BLaER1 treated with 17β-estradiol and CSF1 and Interleukin-3, amounts not matched to agents 10 nM and 100 nM (cell line): ENCODE measurements at regions not wholly inside any gene's neighbourhood (a gene's known extent, or its start where the extent isn't known, plus 50 kb on each side); places are given as distances from the start of the nearest gene placed in this dataset.
A peak's percentile ranks its signal among the peaks of the same experiment; 100 is the strongest.

ENCODE experiments used
- H3K27ac ChIP-seq, 11 experiments: shearing (Covaris generic); formaldehyde crosslinking; 2 replicates each; pipeline ENCODE4 v1.8.1; 2022
- H3K27me3 ChIP-seq, 11 experiments: shearing (Covaris generic); formaldehyde crosslinking; 2 replicates each; pipeline ENCODE4 v1.8.1; 2022
- H3K36me3 ChIP-seq, 11 experiments: shearing (Covaris generic); formaldehyde crosslinking; 2 replicates each; pipeline ENCODE4 v1.8.1; 2022
- H3K4me1 ChIP-seq, 10 experiments: shearing (Covaris generic); formaldehyde crosslinking; 2 replicates each; pipeline ENCODE4 v1.8.1; 2022
- H3K4me2 ChIP-seq, 11 experiments: shearing (Covaris generic); formaldehyde crosslinking; 2 replicates each; pipeline ENCODE4 v1.8.1; 2022
- H3K4me3 ChIP-seq, 10 experiments: shearing (Covaris generic); formaldehyde crosslinking; 2 replicates each; pipeline ENCODE4 v1.8.1; 2022
- H3K9ac ChIP-seq, 11 experiments: shearing (Covaris generic); formaldehyde crosslinking; 2 replicates each; pipeline ENCODE4 v1.8.1; 2022
- H3K9me3 ChIP-seq, 11 experiments: shearing (Covaris generic); formaldehyde crosslinking; replicated peaks in 1 of 11; 2 replicates each; pipeline ENCODE4 v1.8.1; 2022
- H4K20me1 ChIP-seq, 11 experiments: shearing (Covaris generic); formaldehyde crosslinking; 2 replicates each; pipeline ENCODE4 v1.8.1; 2022
- Cebpa-rat ChIP-seq, 11 experiments: shearing (Covaris generic); IDR thresholded peaks; 2 replicates each; pipeline ENCODE4 v1.8.1; 2022

DNA sequence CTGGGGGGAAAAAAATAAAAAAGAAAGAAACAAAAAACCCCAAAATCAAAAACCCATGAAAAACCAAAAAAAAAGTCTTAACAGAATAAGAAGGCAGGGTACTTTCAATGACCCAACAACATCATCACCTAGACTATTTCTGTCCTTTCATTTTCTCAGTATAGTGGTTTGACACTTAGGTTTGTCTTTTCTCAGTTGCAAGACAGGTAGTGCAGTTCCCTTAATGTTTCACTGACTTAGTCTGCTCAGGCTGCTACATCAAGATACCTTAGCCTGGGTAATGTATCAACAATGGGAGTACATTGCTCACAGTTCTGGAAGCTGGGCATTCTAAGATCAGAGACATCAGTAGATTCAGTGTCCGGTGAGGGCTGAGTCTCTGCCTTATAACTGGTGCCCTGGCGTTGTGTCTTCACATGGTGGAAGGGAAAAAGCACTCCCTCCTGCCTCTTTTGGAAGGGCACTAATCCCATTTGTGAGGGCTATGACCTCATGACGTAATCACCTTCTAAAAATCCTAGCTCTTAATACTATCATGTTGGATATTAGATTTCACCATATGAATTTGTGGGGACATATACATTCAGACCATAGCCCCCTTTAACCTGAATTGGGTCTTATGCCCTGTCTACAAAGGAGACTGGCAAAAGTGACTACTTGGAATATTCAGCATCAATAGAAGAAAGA, 362.3 kb upstream of the RBFOX1 start:
- Histone ChIP-seq H3K9ac (no peak overlapping the region), H3K27me3 (no peaks in the 10 kb centered on the region), H3K36me3 (no peaks in the 10 kb centered on the region), H4K20me1 (no peaks in the 10 kb centered on the region), H3K4me1 (peaks cover 0 to 19% (median 15%) of the 10 kb centered on the region in 10 experiments; a peak in 15 of 20 replicates), H3K9me3 (no peaks in the 10 kb centered on the region; a peak in 1 of 22 replicates), H3K4me2 (no peak overlapping the region), H3K27ac (no peak overlapping the region), H3K4me3 (no peak overlapping the region)
- TF ChIP-seq Cebpa-rat (IDR thresholded peaks at IDR 0.05), result no peak

- no peaks in the 10 kb centered on the region for H3K36me3 ChIP-seq
- TF ChIP-seq Cebpa-rat (IDR thresholded peaks at IDR 0.05), result no peak
- no peaks in the 10 kb centered on the region for H4K20me1 ChIP-seq
- H3K9me3 ChIP-seq, result no peaks in the 10 kb centered on the region; a peak in 1 of 22 replicates
- H3K27ac ChIP-seq, result no peak overlapping the region
- no peak overlapping the region for H3K4me3 ChIP-seq
- no peak overlapping the region for H3K4me2 ChIP-seq
- H3K9ac ChIP-seq, result no peak overlapping the region
- H3K27me3 ChIP-seq, result no peaks in the 10 kb centered on the region
- peaks cover 0 to 19% (median 15%) of the 10 kb centered on the region in 10 experiments; a peak in 15 of 20 replicates for H3K4me1 ChIP-seq
Observed at GRCh38 chr16:6969594-6969993, 363.1 kb upstream of the RBFOX1 start.

GRCh38 chr16:6967796-6968320, 364.8 kb upstream of the RBFOX1 start:
- H3K27ac ChIP-seq, result no peak overlapping the region
- peak overlapping the region in 9 of 11 experiments; percentile 4 to 77 (median 61); a peak in 16 of 22 replicates for H3K4me2 ChIP-seq
- peaks cover 0 to 19% (median 15%) of the 10 kb centered on the region in 10 experiments; a peak in 15 of 20 replicates for H3K4me1 ChIP-seq
- no peaks in the 10 kb centered on the region; a peak in 1 of 22 replicates for H3K9me3 ChIP-seq
- no peaks in the 10 kb centered on the region for H3K27me3 ChIP-seq
- H3K36me3 ChIP-seq, result no peaks in the 10 kb centered on the region
- H3K9ac ChIP-seq, result no peak overlapping the region; a peak in 1 of 22 replicates
- H4K20me1 ChIP-seq, result no peaks in the 10 kb centered on the region
- no peak for TF ChIP-seq Cebpa-rat (IDR thresholded peaks at IDR 0.05)
- no peak overlapping the region for H3K4me3 ChIP-seq

- Histone ChIP-seq H3K9ac (no peak overlapping the region), H3K27ac (no peak overlapping the region), H3K9me3 (no peaks in the 10 kb centered on the region), H3K4me2 (no peak overlapping the region), H3K4me3 (no peak overlapping the region), H3K27me3 (no peaks in the 10 kb centered on the region), H3K4me1 (peaks cover under 1 to 26% (median 22%) of the 10 kb centered on the region in 10 experiments; a peak in 19 of 20 replicates), H3K36me3 (no peaks in the 10 kb centered on the region), H4K20me1 (no peaks in the 10 kb centered on the region)
- no peak for TF ChIP-seq Cebpa-rat (IDR thresholded peaks at IDR 0.05)
Observed at GRCh38 chr16:6966925-6967324, 365.7 kb upstream of the RBFOX1 start.

- H3K36me3 ChIP-seq, result no peaks in the 10 kb centered on the region
- H3K4me1 ChIP-seq, result peaks cover 10 to 44% (median 38%) of the 10 kb centered on the region in 10 experiments
- no peaks in the 10 kb centered on the region for H3K27me3 ChIP-seq
- no peak for TF ChIP-seq Cebpa-rat (IDR thresholded peaks at IDR 0.05)
- no peaks in the 10 kb centered on the region for H4K20me1 ChIP-seq
- H3K9ac ChIP-seq, result no peak overlapping the region
- H3K4me2 ChIP-seq, result no peak overlapping the region
- no peaks in the 10 kb centered on the region for H3K9me3 ChIP-seq
- no peak overlapping the region for H3K27ac ChIP-seq
- H3K4me3 ChIP-seq, result no peak overlapping the region
Observed at GRCh38 chr16:6964679-6965078, 368.0 kb upstream of the RBFOX1 start.

DNA sequence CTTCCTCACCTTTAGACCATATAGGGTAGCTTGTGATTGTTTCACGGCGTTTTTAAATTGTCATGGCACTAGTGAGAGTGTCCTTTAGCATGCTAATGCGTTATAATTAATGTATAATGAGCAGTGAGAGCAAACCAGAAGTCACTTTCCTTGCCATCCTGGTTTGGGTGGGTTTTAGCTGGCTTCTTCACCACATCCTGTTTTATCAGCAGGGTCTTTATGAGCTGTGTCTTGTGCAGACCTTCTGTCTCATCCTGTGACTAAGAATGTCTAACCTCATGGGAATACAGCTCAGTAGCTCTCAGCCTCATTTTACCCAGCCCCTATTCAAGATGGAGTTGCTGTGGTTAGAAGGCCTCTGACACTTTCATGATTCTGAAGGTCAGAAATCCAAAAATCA, 370.9 kb upstream of the RBFOX1 start:
- H3K27me3 ChIP-seq, result no peaks in the 10 kb centered on the region
- H4K20me1 ChIP-seq, result no peaks in the 10 kb centered on the region
- no peaks in the 10 kb centered on the region for H3K36me3 ChIP-seq
- peak overlapping the region in 8 of 11 experiments; percentile 18 to 52 (median 38); a peak in 12 of 22 replicates for H3K27ac ChIP-seq
- H3K4me3 ChIP-seq, result no peak overlapping the region
- no peak overlapping the region for H3K9ac ChIP-seq
- TF ChIP-seq Cebpa-rat (IDR thresholded peaks at IDR 0.05), result no peak
- H3K4me2 ChIP-seq, result peak overlapping the region; percentile 40 to 77 (median 65)
- H3K9me3 ChIP-seq, result no peaks in the 10 kb centered on the region
- H3K4me1 ChIP-seq, result peaks cover 10 to 48% (median 34%) of the 10 kb centered on the region in 10 experiments

- no peak overlapping the region for H3K9ac ChIP-seq
- TF ChIP-seq Cebpa-rat (IDR thresholded peaks at IDR 0.05), result no peak
- H3K4me3 ChIP-seq, result no peak overlapping the region
- H3K36me3 ChIP-seq, result no peaks in the 10 kb centered on the region
- H3K4me1 ChIP-seq, result peaks cover 10 to 54% (median 39%) of the 10 kb centered on the region in 10 experiments
- H3K4me2 ChIP-seq, result peak overlapping the region in 1 of 11 experiments; percentile 40; a peak in 1 of 22 replicates
- H3K27ac ChIP-seq, result no peak overlapping the region
- H4K20me1 ChIP-seq, result no peaks in the 10 kb centered on the region
- no peaks in the 10 kb centered on the region for H3K9me3 ChIP-seq
- no peaks in the 10 kb centered on the region for H3K27me3 ChIP-seq
Observed at GRCh38 chr16:6958184-6958583, 374.5 kb upstream of the RBFOX1 start.

DNA sequence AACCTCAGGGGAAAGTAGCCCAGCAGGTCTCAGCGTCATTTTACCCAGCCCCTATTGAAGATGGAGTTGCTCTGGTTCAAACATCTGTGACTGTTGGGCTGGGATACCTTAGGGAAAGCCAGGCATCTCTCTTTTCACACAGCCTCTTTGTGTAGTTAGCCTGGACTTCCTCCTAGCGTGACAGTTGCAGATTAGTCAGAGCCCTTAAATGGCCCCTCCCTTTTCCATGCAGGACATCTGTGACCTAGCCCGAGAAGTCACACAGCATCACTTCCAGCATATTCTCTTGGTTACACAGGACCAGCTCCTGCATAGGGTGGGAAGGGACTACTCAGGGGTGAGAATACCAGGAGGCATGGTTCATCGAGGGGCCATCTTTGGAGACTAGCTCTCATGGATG, 375.0 kb upstream of the RBFOX1 start:
- H3K9ac ChIP-seq, result no peak overlapping the region
- H3K4me2 ChIP-seq, result peak overlapping the region in 2 of 11 experiments; percentile 15 to 40; a peak in 3 of 22 replicates
- no peaks in the 10 kb centered on the region for H3K27me3 ChIP-seq
- H3K27ac ChIP-seq, result no peak overlapping the region
- peaks cover 10 to 54% (median 39%) of the 10 kb centered on the region in 10 experiments for H3K4me1 ChIP-seq
- H4K20me1 ChIP-seq, result no peaks in the 10 kb centered on the region
- H3K36me3 ChIP-seq, result no peaks in the 10 kb centered on the region
- H3K4me3 ChIP-seq, result no peak overlapping the region
- TF ChIP-seq Cebpa-rat (IDR thresholded peaks at IDR 0.05), result no peak
- H3K9me3 ChIP-seq, result no peaks in the 10 kb centered on the region

- Histone ChIP-seq H4K20me1 (no peaks in the 10 kb centered on the region), H3K9ac (no peak overlapping the region), H3K4me2 (peak overlapping the region in 8 of 11 experiments; percentile 7 to 56 (median 44); a peak in 12 of 22 replicates), H3K27me3 (no peaks in the 10 kb centered on the region), H3K36me3 (no peaks in the 10 kb centered on the region), H3K27ac (peak overlapping the region in 1 of 11 experiments; percentile 50; a peak in 2 of 22 replicates), H3K9me3 (no peaks in the 10 kb centered on the region), H3K4me1 (peaks cover 5 to 44% (median 28%) of the 10 kb centered on the region in 10 experiments), H3K4me3 (no peak overlapping the region)
- peak in 4 of 11 experiments; percentile 19 to 80 (median 47); a peak in 4 of 22 replicates for TF ChIP-seq Cebpa-rat (IDR thresholded peaks at IDR 0.05)
Observed at GRCh38 chr16:6956511-6956910, 376.1 kb upstream of the RBFOX1 start.
